H7 (cell line): ENCODE measurements at regions not wholly inside any gene's neighbourhood (a gene's known extent, or its start where the extent isn't known, plus 50 kb on each side); places are given as distances from the start of the nearest gene placed in this dataset.
A peak's percentile ranks its signal among the peaks of the same experiment; 100 is the strongest.

Experiments used
- DNase-seq: peaks from one replicate; pipeline ENCODE4 v3.0.0; 2012
- H3K27me3 ChIP-seq: 2 replicates; pipeline ENCODE4 v1.6.0; 2011; ENCODE audit warnings: mild to moderate bottlenecking, low read length; ENCODE audit not compliant: control insufficient read depth, insufficient read depth
- H3K36me3 ChIP-seq: replicated peaks from 2 replicates; pipeline ENCODE4 v1.5.1; 2011; ENCODE audit warnings: low read length; ENCODE audit not compliant: control insufficient read depth, insufficient read depth
- H3K4me3 ChIP-seq: 2 replicates; pipeline ENCODE4 v1.5.1; 2011; ENCODE audit warnings: low read depth, mild to moderate bottlenecking, control low read depth, low read length, moderate library complexity; ENCODE audit not compliant: insufficient read depth

- peak; percentile 52 for DNase-seq
- H3K36me3 ChIP-seq = no peaks in the 10 kb centered on the region
- H3K27me3 ChIP-seq = no peaks in the 10 kb centered on the region
- no peak overlapping the region for H3K4me3 ChIP-seq
Measured at GRCh38 chr19:28883241-28883693, 329.7 kb downstream of the UQCRFS1 start.

DNA sequence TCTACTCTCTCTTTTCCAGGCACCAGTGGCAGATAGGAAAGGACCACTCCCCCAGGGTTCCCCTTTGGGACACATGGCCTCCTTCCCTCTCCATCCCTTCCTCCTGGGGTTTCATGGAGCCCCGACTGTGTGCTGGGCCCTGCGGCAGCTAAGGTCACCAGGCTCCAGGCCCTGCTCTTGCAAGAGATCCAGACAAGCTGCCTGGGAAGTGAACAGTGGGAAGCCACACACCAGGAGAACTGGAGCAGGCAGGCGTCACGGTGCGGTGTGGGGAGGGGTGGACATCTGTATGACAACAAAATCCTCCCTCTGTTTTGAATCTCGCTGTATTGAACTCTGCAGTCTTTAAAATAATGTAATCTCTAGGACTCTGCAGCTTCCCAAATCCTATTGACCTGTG, 330.1 kb downstream of the UQCRFS1 start:
- H3K36me3 ChIP-seq = no peaks in the 10 kb centered on the region
- no peak overlapping the region for H3K4me3 ChIP-seq
- peak; percentile 45 for DNase-seq
- H3K27me3 ChIP-seq = no peaks in the 10 kb centered on the region

DNA sequence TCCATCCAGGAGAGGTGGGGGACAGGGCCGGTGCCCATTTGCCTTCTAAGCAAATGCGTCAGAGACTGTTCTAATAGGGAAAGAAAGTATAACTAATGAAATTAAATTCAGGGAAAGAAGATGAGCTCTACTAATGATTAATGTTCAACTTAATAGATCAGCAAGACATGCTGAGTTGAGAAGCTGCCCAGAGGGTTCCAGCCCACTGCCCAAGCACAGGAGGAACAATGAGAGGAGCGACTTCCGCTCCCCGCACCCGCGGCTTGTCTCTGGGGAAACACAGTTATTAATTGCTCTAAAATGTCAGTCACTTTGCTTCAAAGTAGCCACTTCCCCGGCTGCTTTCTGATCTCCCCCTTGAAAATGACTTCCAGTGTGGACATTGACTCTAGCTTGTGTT, 331.3 kb downstream of the UQCRFS1 start:
- Histone ChIP-seq H3K4me3 (no peak overlapping the region), H3K36me3 (no peaks in the 10 kb centered on the region)

GRCh38 chr19:28880735-28881401, 332.1 kb downstream of the UQCRFS1 start:
- no peak overlapping the region for H3K4me3 ChIP-seq
- DNase-seq = peak; percentile 47
- no peaks in the 10 kb centered on the region; the same call in 1 of the 2 replicates for H3K27me3 ChIP-seq
- H3K36me3 ChIP-seq = no peaks in the 10 kb centered on the region

More for the DNA sequence above, 331.3 kb downstream of the UQCRFS1 start:
- no peaks in the 10 kb centered on the region; the same call in 1 of the 2 replicates for H3K27me3 ChIP-seq
- DNase-seq = no peak

DNA sequence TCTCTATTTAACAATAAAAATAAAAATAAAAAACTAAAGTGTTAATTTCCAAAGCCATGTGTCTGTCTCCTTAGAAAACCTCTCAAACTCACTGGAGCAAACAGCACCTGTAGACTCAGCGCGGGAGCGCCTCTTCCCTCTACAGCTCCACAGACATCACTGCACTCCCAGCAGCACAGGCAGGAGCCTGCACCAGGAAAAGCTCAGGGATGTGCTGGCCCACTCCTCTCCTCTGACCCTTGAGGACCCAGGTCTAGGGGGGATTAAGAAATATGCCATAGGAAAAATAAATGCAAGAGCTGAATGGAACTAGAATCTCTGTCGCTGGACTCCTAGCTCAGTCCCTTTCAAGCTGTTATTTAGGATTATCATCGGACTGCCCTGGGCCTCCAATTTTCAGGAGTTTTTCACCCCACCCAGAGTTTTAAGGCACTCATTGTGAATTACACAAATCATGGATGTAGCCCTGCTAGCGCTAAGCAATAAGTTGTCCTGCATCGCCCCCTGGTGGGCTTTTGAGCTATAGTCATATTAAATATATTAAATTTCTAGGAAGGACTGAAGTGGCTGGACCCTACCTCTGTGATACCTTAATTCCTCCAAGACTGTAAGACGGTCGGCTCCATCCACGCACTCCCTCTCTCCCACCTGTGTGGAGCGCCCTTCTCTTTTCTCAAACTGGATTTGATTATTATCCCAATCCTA, 333.9 kb downstream of the UQCRFS1 start:
- H3K36me3 ChIP-seq = no peaks in the 10 kb centered on the region
- H3K27me3 ChIP-seq = no peaks in the 10 kb centered on the region; the same call in none of the 2 replicates
- H3K4me3 ChIP-seq = no peak overlapping the region
- DNase-seq = peak; percentile 66

DNA sequence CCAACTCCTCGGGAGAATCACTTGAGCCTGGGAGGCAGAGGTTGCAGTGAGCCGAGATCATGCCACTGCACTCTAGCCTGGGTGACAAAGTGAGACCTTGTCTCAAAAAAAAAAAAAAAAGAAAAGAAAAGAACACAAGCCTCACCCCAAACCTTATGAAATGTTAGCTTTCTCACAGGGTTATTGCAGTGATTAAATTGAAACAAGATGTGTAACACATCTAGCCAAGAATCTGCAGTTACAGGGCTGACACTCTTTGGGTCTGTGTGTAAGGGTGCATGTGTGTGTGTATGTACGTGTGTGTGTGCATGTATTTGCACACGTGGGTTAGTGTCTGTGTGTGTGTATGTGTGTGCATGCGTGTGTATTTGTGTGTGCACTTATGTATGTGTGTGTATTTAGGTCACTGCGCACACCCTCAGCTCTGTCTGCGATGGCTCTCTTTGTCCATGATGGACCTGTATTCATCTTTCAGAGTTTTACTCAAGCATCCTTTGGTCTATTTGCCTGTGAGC, 336.3 kb downstream of the UQCRFS1 start:
- H3K4me3 ChIP-seq = no peak overlapping the region
- DNase-seq = no peak
- H3K36me3 ChIP-seq = no peaks in the 10 kb centered on the region
- no peaks in the 10 kb centered on the region; the same call in none of the 2 replicates for H3K27me3 ChIP-seq

- no peak for DNase-seq
- Histone ChIP-seq H3K27me3 (no peaks in the 10 kb centered on the region; the same call in none of the 2 replicates), H3K4me3 (no peak overlapping the region), H3K36me3 (no peaks in the 10 kb centered on the region)
Measured at GRCh38 chr19:28874742-28875141, 338.2 kb downstream of the UQCRFS1 start.

DNA sequence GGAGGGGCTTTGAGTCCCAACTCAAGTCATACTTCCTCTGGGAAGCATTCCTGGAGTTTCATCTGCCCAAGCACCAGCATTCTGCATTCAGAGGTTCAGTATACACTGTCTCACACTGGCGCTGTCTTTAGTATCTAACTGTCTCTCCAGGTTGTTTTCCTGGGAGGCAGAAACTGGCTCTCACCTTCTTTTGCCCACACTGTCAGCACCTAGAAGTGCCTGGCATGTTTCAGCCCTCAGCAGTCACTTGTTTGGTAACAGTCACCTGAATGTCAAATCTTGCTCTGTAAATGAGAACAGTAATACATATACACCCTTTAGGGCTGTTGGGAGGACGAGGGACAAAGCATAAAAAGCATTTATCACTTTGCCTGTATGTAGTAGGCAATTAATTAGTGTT, 339.6 kb downstream of the UQCRFS1 start:
- H3K27me3 ChIP-seq = no peaks in the 10 kb centered on the region; the same call in none of the 2 replicates

DNA sequence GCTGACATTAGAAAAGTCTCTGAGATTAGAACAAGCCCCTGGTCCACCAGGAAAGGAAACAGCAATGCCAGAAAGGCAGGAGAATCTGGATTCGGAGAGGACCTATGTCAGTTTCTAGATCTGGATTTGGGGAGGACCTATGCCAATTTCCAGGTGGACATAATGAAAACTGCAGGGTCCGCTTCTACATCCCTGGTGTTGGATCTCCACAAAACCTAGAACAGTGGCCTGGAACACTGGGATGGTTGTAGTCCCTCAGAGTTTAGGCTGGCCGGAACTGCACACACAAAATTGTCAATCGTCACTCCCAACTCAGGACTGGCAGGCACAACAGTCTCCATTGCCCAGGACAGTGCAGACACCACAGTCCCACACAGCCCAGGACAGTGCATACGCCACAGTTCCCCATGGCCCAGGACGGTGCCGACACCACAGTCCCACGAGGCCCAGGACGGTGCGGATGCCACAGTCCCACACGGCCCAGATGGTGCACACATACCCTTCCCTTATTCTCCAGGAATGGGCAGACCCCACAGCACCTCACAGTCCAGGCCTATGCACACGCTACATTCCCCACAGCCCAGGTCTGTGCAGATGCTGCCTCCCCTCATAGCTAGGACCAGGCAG, 341.7 kb downstream of the UQCRFS1 start:
- Histone ChIP-seq H3K27me3 (no peaks in the 10 kb centered on the region; the same call in 1 of the 2 replicates), H3K36me3 (no peaks in the 10 kb centered on the region), H3K4me3 (no peak overlapping the region)
- DNase-seq = no peak

More for the DNA sequence above, 339.6 kb downstream of the UQCRFS1 start:
- H3K36me3 ChIP-seq = no peaks in the 10 kb centered on the region
- DNase-seq = no peak
- H3K4me3 ChIP-seq = no peak overlapping the region

DNA sequence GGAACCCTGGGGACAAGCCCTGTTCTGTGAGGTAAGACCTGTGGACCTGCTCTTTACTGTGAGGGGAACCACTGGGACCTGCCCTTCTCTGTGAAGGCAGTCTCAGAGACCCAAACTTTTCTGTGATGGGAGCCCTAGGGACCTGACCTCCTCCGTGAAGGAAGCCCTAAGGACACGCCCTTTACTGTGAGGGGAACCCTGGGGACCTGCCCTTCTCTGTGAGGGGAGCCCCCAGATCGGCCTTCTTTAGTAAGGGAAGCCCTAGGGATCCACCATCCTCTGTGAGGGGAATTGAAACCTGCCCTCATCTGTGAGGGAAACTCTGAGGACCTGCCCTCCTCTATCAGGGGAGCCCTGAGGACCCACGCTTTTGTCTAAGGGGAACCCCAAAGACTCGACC, 343.5 kb downstream of the UQCRFS1 start:
- Histone ChIP-seq H3K36me3 (no peaks in the 10 kb centered on the region), H3K27me3 (no peaks in the 10 kb centered on the region; the same call in 1 of the 2 replicates), H3K4me3 (no peak overlapping the region)
- DNase-seq = no peak

- DNase-seq = no peak
- no peaks in the 10 kb centered on the region; the same call in 1 of the 2 replicates for H3K27me3 ChIP-seq
- no peak overlapping the region for H3K4me3 ChIP-seq
- no peaks in the 10 kb centered on the region for H3K36me3 ChIP-seq
Measured at GRCh38 chr19:28868836-28869235, 344.1 kb downstream of the UQCRFS1 start.

DNA sequence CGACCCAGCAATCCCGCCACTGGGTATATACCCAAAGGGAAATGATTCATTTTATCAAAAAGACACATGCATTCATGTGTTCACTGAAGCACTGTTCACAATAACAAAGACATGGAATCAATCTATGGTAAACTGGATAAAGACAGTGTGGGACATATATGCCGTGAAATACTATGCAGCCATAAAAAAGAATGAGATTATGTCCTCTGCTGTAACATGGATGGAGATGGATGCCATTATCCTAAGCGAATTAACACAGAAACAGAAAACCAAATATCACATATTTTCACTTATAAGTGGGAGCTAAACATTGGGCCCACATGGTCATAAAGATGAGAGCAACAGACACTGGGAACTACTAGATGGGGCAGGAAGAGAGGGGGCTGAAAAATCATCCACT, 345.0 kb downstream of the UQCRFS1 start:
- no peak for DNase-seq
- Histone ChIP-seq H3K4me3 (no peak overlapping the region), H3K27me3 (no peaks in the 10 kb centered on the region), H3K36me3 (no peaks in the 10 kb centered on the region)

- H3K36me3 ChIP-seq = no peaks in the 10 kb centered on the region
- no peaks in the 10 kb centered on the region for H3K27me3 ChIP-seq
- DNase-seq = no peak
- no peak overlapping the region for H3K4me3 ChIP-seq
Measured at GRCh38 chr19:28864577-28865042, 348.3 kb downstream of the UQCRFS1 start.

DNA sequence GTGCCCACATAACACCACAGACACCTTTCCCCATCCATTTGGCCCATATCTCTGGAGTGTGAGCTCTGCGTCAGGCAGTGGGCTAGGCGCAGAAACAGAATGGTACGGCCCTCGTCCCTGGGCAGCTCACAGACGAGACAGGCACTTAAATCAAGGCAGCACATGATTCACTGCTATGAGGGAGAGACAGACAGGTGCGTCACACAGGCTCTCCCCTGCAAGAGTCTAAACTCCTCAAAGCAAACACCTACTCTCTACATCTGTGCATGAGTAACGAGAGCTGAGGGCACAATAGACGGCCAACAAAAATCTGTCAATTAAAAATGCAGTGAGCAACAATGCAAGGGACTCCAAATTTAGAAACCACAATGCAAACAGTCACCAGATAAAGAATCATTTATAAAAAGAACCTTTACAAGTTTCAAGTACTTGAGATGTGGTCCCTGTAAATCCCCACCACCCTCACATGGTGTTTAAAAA, 348.9 kb downstream of the UQCRFS1 start:
- Histone ChIP-seq H3K27me3 (no peaks in the 10 kb centered on the region), H3K4me3 (no peak overlapping the region), H3K36me3 (no peaks in the 10 kb centered on the region)
- no peak for DNase-seq
